ENCODE measurements at regions not wholly inside any gene's neighbourhood (a gene's known extent, or its start where the extent isn't known, plus 50 kb on each side); places are given as distances from the start of the nearest gene placed in this dataset.

DNA sequence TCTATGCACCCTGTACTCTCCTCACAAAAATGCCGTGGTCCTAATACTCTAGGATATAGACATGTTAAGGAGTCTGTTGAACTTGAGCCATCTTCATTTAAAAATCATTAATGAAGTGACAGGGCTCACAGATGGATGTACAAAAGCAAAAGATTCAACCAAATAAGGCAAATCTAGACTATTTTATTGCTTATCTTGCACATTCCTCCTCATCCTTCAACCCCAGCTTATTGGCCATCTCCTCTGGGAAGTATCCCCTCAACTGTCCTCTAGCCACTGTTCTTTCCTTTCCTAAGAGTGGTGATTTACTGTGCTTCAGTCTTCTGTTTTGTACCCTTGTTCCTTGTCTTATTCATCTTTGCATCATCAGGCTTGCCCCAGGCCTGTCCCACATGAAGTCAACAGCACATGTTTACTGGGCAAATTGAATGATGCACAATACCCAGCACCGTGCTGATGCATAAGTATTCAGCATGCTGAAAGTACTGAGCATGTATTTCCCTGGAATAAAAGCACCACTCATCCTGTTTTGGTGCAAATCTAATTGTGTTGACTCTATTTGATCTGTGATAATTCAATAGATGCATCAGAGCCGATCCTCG is 287.3 kb upstream of the CLNK start:
- intact Hi-C loops (cut with DNase I), result no loop called here
- no peaks in the 10 kb centered on the region for H3K27me3 ChIP-seq
- no peak overlapping the region for H3K4me3 ChIP-seq
- ATAC-seq (no peak), DNase-seq (no peak)
- TF ChIP-seq, protein P1, sequence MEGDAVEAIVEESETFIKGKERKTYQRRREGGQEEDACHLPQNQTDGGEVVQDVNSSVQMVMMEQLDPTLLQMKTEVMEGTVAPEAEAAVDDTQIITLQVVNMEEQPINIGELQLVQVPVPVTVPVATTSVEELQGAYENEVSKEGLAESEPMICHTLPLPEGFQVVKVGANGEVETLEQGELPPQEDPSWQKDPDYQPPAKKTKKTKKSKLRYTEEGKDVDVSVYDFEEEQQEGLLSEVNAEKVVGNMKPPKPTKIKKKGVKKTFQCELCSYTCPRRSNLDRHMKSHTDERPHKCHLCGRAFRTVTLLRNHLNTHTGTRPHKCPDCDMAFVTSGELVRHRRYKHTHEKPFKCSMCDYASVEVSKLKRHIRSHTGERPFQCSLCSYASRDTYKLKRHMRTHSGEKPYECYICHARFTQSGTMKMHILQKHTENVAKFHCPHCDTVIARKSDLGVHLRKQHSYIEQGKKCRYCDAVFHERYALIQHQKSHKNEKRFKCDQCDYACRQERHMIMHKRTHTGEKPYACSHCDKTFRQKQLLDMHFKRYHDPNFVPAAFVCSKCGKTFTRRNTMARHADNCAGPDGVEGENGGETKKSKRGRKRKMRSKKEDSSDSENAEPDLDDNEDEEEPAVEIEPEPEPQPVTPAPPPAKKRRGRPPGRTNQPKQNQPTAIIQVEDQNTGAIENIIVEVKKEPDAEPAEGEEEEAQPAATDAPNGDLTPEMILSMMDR (IDR thresholded peaks at IDR 0.05), result no peak
- no peaks in the 10 kb centered on the region for H3K9me3 ChIP-seq
- no peaks in the 10 kb centered on the region for H3K36me3 ChIP-seq
- no peaks in the 10 kb centered on the region for H3K4me1 ChIP-seq
- H3K27ac ChIP-seq, result no peak overlapping the region

DNA sequence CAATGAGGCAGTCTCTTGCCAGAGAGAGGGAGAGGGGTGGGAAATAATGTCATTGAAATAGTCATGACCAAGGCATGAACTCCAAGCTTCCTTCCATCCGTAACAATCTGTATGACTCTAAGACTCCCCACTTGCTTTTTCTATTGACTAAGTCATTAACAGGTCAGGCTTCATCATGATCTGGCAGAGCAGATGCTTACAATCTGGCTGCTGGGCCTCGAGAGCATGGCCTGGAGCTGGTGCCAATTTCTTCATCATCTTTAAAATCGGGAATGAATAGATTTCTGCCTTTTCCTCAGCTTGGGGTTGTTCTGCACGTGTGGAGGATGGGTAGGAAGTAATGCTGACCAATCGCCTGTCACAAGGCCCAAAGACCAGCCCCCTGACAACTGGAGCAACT is 280.6 kb upstream of the CLNK start:
- no peak for ATAC-seq
- Histone ChIP-seq H3K9me3 (no peaks in the 10 kb centered on the region), H3K27me3 (no peaks in the 10 kb centered on the region), H3K4me1 (no peaks in the 10 kb centered on the region), H3K36me3 (no peaks in the 10 kb centered on the region), H3K27ac (no peak overlapping the region), H3K4me3 (no peak overlapping the region)
- DNase-seq, result no peak
- intact Hi-C loops (cut with DNase I), result no loop called here
- TF ChIP-seq, protein P1 (IDR thresholded peaks at IDR 0.05), result no peak

DNA sequence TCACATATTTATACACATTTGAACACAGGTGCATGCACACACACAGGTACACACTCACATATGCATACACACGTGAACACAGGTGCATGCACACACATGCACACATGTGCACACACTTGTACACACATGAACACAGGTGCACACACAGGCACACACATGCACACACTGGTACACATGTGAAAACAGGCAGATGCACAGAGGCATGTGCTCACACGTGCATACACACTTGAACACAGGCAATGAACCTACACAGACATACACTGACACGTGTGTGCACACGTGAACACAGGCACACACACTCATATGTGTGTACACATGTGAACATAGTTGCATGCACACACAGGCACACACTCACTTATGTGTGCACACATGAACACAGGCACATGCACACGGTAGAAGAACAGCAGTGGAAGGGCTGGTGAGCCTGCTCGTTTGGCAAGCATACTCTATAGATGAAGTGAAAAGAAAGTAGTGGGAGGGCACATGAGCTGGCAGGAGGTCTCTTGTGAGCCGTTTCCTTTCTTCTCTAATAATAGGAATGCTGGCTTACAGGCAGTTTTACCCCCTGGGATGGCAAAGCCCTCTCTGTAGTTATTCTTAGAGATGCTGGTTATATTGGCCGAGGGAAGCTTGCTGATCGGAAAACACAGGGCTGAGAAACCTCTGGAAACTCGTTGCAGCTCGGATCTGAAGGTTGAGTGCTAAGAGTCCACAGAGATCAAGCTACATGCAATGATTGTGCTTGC is 279.6 kb upstream of the CLNK start:
- H3K9me3 ChIP-seq, result no peaks in the 10 kb centered on the region
- no peaks in the 10 kb centered on the region for H3K27me3 ChIP-seq
- no peaks in the 10 kb centered on the region for H3K36me3 ChIP-seq
- DNase-seq, result no peak
- TF ChIP-seq, protein P1 (IDR thresholded peaks at IDR 0.05), result no peak
- intact Hi-C loops (cut with DNase I), result no loop called here
- no peak overlapping the region for H3K27ac ChIP-seq
- no peaks in the 10 kb centered on the region for H3K4me1 ChIP-seq
- peak; percentile 31 for ATAC-seq
- no peak overlapping the region for H3K4me3 ChIP-seq

DNA sequence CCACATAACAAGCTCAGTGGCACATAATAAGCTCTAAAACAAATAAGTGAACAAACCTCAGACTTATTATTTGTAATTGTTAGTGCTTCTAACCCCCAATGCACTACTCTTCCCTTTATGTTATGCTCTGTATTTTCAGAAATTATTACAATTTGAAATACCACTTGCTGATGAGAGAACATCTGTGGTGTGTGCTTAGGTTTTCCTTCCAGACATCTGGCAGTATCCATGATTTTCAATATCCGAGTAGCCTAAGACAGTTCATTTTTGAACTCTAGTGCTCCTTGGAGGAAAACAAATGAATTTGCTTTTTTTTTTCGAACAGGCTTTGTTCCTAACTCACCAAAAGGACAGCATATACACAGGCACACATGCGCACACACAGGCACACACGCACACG is 278.7 kb upstream of the CLNK start:
- Histone ChIP-seq H3K36me3 (no peaks in the 10 kb centered on the region), H3K4me3 (no peak overlapping the region), H3K27ac (no peak overlapping the region), H3K27me3 (no peaks in the 10 kb centered on the region), H3K9me3 (no peaks in the 10 kb centered on the region), H3K4me1 (no peaks in the 10 kb centered on the region)
- intact Hi-C loops (cut with DNase I), result no loop called here
- TF ChIP-seq, protein P1 (IDR thresholded peaks at IDR 0.05), result no peak
- no peak for DNase-seq
- no peak for ATAC-seq

DNA sequence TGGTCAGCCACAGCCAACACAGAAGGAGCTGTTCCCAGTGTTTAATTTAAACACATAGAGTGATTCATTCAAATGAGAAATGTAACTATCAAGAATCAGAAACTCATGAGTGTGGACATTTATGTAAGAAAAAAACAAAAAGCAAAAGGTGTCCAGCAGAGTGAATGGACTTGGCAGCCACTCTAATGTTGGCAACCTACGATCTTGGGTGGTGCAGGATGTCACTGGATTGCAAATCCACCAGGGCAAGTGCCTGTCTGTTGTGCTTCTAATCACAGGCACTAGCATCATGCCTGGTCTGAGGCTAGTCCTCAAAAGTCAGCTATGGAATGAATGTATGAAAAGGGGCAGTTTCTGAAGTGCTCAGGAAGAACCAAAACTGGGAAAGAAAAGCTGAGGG is 277.7 kb upstream of the CLNK start:
- Histone ChIP-seq H3K36me3 (no peaks in the 10 kb centered on the region), H3K4me1 (no peaks in the 10 kb centered on the region), H3K27ac (no peak overlapping the region), H3K9me3 (no peaks in the 10 kb centered on the region), H3K27me3 (no peaks in the 10 kb centered on the region), H3K4me3 (no peak overlapping the region)
- ATAC-seq (no peak), DNase-seq (no peak)
- intact Hi-C loops (cut with DNase I), result no loop called here
- TF ChIP-seq, protein P1 (IDR thresholded peaks at IDR 0.05), result no peak
